G401 (cell line): ENCODE measurements at regions not wholly inside any gene's neighbourhood (a gene's known extent, or its start where the extent isn't known, plus 50 kb on each side); places are given as distances from the start of the nearest gene placed in this dataset.

Experiments
- DNase-seq: peaks from one replicate; pipeline ENCODE4 v3.0.0-alpha.2; 2015; ENCODE audit warnings: low spot score
- in situ Hi-C: cut with HindIII; loops from 2 replicates; pipeline ENCODE4 v1.10.0; 2016; ENCODE audit warnings: low sequenced_read_pairs, mixed read lengths

DNA sequence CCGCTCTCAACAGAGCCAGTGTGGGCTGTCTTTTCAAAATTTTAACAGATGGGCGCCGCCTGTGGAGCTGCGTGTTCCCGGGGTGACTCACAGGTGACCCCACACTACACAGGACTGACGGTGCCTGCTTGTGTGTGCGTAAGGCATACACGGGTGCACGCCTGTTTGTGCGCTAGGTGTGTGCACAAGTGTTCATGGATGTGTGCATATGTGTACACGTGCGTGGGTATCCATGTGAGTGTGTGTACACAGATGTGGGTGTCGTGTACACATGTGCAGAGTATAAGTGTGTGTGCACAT, 92.7 kb upstream of the SOX1 start:
- no peak for DNase-seq
- in situ Hi-C loops = no loop called here

DNA sequence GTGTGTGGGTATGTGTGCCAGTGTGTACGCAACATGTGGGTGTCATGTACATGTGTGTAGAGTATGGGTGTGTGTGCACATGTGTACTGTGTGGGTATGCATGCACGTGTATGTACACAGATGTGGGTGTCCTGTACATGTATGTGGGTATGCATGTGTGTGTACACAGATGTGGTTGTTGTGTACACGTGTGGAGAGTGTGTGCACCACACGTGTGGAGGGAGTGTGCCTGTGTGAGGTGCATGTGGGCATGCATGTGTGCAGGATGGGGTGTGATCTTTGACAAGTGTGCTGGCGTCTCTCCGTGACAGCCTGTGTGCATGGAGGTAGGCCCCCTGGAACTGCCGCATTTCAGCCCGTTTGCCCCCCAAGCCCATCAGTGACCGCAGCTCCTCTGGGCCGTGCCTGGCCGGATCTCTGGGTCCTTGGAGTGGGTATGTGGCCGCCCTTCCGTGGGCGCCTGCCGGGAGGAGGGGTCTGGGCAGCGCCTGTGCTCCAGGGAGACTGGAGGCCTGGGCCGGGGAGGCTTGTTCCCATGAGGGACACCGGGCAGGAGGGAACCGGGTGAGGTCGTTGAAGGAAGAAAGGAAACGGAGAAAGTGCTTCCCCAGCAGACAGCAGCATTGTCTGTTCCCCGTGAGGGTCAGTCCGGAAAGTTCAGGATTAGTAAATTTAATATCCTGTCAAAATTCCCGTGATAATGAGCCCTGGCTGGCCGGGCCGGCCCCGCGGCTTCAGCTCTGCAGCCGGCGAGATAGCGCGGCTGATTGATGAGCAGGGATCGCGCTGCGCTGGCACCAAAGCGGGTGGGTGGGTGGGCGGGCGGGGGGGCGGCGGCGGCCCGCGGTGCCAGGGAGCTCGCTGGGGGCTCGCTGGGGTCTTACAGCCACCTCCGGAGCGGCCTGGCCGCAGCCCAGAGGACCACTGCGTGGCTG, 91.1 kb upstream of the SOX1 start:
- no peak for DNase-seq
- in situ Hi-C loops = no loop called here

DNA sequence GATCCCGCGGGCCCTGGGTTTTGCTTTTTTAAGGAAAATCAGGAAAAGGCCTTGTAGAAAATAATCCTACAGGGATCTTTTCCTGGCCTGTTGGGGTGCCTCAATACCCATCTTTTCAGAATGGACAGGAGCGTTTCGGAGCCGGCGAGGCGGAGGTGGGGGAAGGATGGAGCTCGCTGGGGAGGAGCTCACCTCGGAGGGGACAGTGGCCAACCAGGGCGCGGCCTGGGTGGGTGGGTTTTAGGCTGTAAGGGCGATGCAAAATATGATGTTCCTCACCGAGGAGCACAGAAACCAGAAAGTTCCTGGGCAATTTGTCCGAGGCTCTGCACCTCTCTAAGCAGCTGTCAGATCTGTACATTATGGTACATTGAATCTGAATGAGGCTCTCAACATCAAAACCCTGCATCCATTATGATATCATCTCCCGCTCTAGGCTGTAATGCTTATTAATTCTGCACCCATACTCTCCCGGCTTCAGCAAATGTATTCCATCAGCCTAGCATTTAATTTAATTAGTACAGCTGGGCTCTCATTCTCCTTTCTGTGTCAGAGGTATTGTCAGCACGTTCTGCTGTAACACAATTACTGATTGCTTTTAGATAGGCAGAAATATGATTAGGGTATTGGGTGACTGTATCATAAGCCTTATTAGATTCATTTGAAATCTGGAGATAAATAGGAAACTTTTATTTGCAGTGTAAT, 90.3 kb upstream of the SOX1 start:
- in situ Hi-C loops = no loop called here
- no peak for DNase-seq

GRCh38 chr13:111977179-111977506, 89.8 kb upstream of the SOX1 start:
- in situ Hi-C loops = no loop called here
- DNase-seq = no peak

- in situ Hi-C loops = no loop called here
- no peak for DNase-seq
Measured at GRCh38 chr13:111978546-111978945, 88.4 kb upstream of the SOX1 start.

GRCh38 chr13:111980146-111980929, 86.6 kb upstream of the SOX1 start:
- DNase-seq = no peak
- in situ Hi-C loops = no loop called here

DNA sequence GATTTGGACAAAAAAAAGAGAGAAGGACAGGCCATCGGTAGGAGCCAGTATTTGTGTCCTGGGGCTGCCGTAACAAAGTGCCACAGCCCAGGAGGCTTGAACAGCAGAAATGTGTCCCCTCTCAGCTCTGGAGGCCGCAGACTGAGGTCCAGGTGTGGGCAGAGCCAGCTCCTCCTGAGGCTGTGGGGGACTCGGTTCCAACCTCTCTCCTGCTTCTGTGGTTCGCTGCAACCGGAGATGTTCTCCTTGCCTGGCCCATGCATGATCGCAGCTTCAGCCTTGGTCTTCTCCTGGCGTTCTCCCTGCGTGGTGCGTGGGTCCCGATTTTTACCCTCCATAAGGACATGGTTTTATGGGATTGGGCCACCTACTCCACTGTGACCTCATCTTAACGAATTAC, 85.9 kb upstream of the SOX1 start:
- DNase-seq = no peak
- in situ Hi-C loops = no loop called here

DNA sequence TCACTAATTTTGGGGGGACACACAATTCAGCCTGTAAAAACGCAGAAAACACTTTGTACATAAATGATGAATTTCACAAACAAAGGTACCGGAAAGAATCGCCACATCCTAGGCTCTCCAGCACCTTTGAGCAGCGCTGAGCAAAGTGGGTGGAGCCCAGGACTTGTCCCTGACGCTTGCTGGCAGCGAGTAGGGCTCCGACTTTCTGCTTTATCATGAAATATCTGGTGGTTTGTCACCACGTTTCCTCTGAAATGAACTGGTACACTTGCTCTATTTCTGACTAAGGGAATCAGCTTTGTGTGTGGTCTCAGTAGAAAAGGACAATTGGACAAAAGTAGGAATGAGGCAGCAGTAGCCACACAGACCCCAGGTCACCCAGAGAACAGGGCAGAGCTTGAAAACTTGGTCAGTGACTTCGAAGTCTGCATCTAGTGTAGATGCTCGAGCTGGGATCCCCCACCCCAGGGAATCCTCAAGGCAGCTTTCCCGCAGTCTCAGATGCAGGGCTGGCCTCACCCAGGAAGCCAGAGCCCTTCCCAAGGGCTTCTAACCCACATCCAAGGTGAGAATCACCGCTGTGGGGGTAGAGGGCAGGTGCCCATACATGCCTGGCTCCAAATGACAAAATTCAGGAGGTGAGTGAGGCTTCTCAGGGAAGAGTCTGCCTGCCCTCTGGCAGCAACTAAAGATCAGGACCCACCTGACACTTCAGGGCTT, 85.3 kb upstream of the SOX1 start:
- in situ Hi-C loops = no loop called here
- no peak for DNase-seq

- DNase-seq = no peak
- in situ Hi-C loops = no loop called here
Measured at GRCh38 chr13:111984349-111984748, 82.6 kb upstream of the SOX1 start.

DNA sequence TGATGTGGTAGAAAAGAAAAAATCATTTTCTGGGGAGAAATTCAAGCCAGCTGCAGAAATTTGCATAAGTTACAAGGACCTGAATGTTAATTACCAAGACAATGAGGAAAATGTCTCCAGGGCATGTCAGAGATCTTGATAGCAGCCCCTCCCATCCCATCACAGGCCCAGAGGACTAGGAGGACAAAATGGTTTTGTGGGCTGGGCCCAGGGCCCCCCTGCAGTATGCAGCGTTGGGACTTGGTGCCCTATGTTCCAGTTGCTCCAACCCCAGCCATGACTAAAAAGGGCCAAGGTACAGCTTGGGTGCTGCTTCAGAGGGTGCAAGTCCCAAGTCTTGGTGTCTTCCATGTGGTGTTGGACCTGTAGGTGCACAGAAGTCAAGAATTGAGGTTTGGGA, 76.6 kb upstream of the SOX1 start:
- no peak for DNase-seq
- in situ Hi-C loops = no loop called here

DNA sequence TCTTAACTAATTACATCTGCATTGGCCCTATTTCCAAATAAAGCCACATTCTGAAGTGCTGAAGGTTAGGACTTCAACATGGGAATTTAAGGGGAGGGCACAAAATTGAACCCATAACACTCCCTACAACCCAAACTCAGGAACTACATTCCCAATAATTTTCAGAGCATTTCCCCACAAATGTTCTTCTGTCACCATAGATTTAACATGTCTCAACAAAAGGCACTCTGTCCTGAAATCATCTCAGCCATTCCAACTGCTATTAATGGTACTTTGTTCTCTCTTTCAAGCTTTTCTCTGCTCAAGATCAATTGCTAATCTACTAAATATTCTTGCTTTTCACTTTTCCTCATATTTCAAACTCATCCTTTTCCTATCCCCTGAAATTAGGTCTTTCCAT, 74.0 kb upstream of the SOX1 start:
- in situ Hi-C loops = no loop called here
- DNase-seq = no peak

DNA sequence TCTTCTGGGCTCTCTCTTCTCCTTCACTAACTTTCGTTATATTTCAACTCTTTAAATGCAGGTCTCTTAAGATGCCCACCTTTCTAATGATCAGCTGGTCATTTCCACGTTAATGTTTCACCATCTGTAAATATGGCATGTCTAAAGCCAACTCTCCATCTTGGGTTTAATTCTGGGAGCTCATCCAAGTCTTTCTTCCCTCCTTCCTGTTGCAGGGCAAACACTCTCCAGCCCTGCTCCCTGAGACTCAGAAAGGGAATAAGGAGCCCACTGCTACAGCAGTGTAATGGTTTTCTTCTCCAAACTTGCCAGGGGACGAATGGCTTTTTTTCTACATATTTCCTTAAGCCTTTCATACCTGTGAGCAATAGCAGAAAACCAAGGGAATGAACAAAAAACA, 73.3 kb upstream of the SOX1 start:
- in situ Hi-C loops = no loop called here

GRCh38 chr13:111994578-111994977, 72.4 kb upstream of the SOX1 start:
- DNase-seq = no peak
- in situ Hi-C loops = no loop called here

More for the DNA sequence above, 73.3 kb upstream of the SOX1 start:
- no peak for DNase-seq

GRCh38 chr13:111999352-111999751, 67.6 kb upstream of the SOX1 start:
- DNase-seq = no peak
- in situ Hi-C loops = no loop called here

GRCh38 chr13:112000888-112001287, 66.1 kb upstream of the SOX1 start:
- no peak for DNase-seq
- in situ Hi-C loops = no loop called here

- no peak for DNase-seq
- in situ Hi-C loops = no loop called here
Measured at GRCh38 chr13:112001571-112001970, 65.4 kb upstream of the SOX1 start.

GRCh38 chr13:112003396-112003795, 63.6 kb upstream of the SOX1 start:
- no peak for DNase-seq
- in situ Hi-C loops = no loop called here

DNA sequence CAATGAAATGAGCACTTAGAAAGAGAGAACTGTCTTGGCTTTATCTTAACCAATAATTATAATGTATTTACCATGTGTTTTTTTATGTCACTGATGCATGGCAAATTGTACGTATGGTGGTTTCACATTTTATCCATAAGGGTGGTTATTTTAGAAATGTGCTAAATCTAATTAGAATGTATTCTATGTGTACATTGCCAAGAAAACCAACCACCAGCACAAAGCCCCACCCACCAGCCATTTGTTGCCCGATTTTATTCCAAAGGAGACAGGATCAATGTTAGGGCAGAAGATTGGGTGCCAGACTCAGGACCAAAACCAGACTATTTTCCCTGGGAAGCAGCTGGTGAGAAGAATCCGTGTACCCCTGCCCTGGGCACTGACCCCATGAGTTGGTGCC, 63.0 kb upstream of the SOX1 start:
- DNase-seq = no peak
- in situ Hi-C loops = no loop called here

GRCh38 chr13:112005925-112006324, 61.0 kb upstream of the SOX1 start:
- in situ Hi-C loops = no loop called here

DNA sequence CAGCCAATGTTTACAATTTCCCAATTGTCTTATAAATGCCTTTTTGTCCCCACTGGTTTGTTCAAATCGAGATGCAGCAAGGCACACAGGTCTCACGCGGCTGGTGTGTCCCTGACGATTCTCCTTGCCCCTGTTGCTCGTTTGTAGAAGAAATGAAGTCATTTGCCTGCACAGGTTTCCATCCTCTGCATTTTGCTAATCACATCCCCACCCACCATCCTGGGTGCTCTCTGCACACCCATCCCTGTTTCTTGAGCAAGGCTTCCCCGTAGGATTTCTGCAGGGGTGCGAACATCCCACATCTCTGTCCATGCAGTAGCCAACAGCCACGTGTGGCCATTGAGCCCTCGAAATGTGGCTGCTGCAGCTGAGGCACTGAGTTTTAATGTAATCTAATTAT, 59.8 kb upstream of the SOX1 start:
- in situ Hi-C loops = no loop called here

More at GRCh38 chr13:112005925-112006324, 61.0 kb upstream of the SOX1 start:
- no peak for DNase-seq

More for the DNA sequence above, 59.8 kb upstream of the SOX1 start:
- no peak for DNase-seq
